Osteoblast (primary cell): ENCODE measurements at regions not wholly inside any gene's neighbourhood (a gene's known extent, or its start where the extent isn't known, plus 50 kb on each side); places are given as distances from the start of the nearest gene placed in this dataset.

Experiments used
- DNase-seq: peaks from one replicate; pipeline ENCODE4 v3.0.0; 2011; ENCODE audit warnings: low spot score, mixed read lengths; ENCODE audit not compliant: insufficient read length; ENCODE audit errors: missing footprints
- H2AFZ ChIP-seq: 2 replicates; pipeline ENCODE4 v1.6.0; 2011; ENCODE audit warnings: mild to moderate bottlenecking, low read length
- H3K27ac ChIP-seq: 2 replicates; pipeline ENCODE4 v1.5.1; 2011; ENCODE audit warnings: mild to moderate bottlenecking, low read depth, low read length, moderate library complexity
- H3K27me3 ChIP-seq: 2 replicates; pipeline ENCODE4 v1.6.0; 2012; ENCODE audit warnings: mild to moderate bottlenecking, control low read depth, inconsistent platforms, low read length, moderate library complexity; ENCODE audit not compliant: insufficient read depth
- H3K36me3 ChIP-seq: 2 replicates; pipeline ENCODE4 v1.5.1; 2011; ENCODE audit warnings: mild to moderate bottlenecking, low read length, control low read depth, moderate library complexity; ENCODE audit not compliant: insufficient read depth
- H3K4me1 ChIP-seq: 2 replicates; pipeline ENCODE4 v1.5.1; 2011; ENCODE audit warnings: mild to moderate bottlenecking, low read length, control low read depth, moderate library complexity; ENCODE audit not compliant: insufficient read depth
- H3K4me2 ChIP-seq: 2 replicates; pipeline ENCODE4 v1.6.0; 2011; ENCODE audit warnings: mild to moderate bottlenecking, low read length; ENCODE audit not compliant: insufficient read depth
- H3K4me3 ChIP-seq: fragments of 200-600 bp; sonication (generic); 3 replicates; pipeline ENCODE4 v1.5.1; 2012; ENCODE audit warnings: mild to moderate bottlenecking, low read length, inconsistent platforms; ENCODE audit not compliant: insufficient read depth
- H3K79me2 ChIP-seq: 2 replicates; pipeline ENCODE4 v1.6.0; 2012; ENCODE audit warnings: mild to moderate bottlenecking, low read length, control low read depth, inconsistent platforms; ENCODE audit not compliant: insufficient read depth
- H3K9me3 ChIP-seq: 2 replicates; pipeline ENCODE4 v1.5.1; 2011; ENCODE audit warnings: low read depth, low read length, control low read depth
- H4K20me1 ChIP-seq: 2 replicates; pipeline ENCODE4 v1.6.0; 2012; ENCODE audit warnings: mild to moderate bottlenecking, low read length, control low read depth; ENCODE audit not compliant: insufficient read depth
- TF ChIP-seq, protein P1 (sequence below): IDR thresholded peaks from 2 replicates; pipeline ENCODE4 v1.5.1; 2011; ENCODE audit warnings: mild to moderate bottlenecking, low read depth, low read length, moderate library complexity; ENCODE audit errors: extremely low read depth

DNA sequence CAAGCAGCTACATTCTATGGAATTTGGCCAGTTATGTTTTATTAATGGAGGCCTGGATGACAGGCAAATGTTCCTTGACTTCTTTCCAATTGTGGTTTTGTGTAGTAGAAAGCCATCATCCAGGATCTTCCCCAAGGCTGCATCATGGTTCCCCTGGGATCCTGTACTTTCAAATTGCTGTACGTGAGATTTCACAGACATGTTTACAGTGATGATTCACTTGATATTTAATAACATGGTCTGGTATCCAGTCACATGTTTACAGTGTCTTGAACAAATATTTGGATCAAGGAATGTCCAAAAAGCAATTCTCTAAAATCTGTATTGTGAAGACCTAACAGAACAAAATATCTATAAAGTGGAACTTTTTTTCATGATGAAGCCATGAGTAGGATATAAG lies 68.3 kb upstream of the ST6GALNAC3 start:
- TF ChIP-seq, protein P1, sequence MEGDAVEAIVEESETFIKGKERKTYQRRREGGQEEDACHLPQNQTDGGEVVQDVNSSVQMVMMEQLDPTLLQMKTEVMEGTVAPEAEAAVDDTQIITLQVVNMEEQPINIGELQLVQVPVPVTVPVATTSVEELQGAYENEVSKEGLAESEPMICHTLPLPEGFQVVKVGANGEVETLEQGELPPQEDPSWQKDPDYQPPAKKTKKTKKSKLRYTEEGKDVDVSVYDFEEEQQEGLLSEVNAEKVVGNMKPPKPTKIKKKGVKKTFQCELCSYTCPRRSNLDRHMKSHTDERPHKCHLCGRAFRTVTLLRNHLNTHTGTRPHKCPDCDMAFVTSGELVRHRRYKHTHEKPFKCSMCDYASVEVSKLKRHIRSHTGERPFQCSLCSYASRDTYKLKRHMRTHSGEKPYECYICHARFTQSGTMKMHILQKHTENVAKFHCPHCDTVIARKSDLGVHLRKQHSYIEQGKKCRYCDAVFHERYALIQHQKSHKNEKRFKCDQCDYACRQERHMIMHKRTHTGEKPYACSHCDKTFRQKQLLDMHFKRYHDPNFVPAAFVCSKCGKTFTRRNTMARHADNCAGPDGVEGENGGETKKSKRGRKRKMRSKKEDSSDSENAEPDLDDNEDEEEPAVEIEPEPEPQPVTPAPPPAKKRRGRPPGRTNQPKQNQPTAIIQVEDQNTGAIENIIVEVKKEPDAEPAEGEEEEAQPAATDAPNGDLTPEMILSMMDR = no peak
- H3K4me1 ChIP-seq = no peaks in the 10 kb centered on the region
- H3K4me3 ChIP-seq = no peak overlapping the region
- H3K27me3 ChIP-seq = no peaks in the 10 kb centered on the region
- H3K27ac ChIP-seq = no peak overlapping the region
- no peak for DNase-seq
- H2AFZ ChIP-seq = no peak overlapping the region
- no peak overlapping the region for H3K4me2 ChIP-seq
- H3K9me3 ChIP-seq = no peaks in the 10 kb centered on the region
- H3K79me2 ChIP-seq = no peaks in the 10 kb centered on the region
- H4K20me1 ChIP-seq = no peaks in the 10 kb centered on the region
- no peaks in the 10 kb centered on the region for H3K36me3 ChIP-seq

DNA sequence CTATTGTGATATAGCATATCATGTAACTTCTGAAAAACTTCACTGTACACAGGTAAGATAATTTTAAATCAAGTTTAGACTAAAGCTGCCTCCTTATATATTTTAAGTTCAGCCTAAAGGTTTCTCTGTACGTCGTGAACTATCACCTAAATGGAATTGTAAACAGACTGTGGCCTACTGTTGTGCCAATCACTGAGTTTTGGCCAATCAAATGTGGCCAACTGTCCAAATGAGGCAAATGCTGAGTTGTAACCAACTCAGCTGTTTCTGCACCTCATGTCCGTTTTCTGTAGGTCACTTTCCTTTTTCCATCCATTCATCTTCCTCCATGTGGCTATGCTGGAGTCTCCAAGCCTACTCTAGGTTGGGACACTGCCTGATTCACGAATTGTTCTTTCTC lies 63.7 kb upstream of the ST6GALNAC3 start:
- DNase-seq = no peak
- H3K9me3 ChIP-seq = no peaks in the 10 kb centered on the region
- H3K4me2 ChIP-seq = no peak overlapping the region
- TF ChIP-seq, protein P1 = no peak
- H4K20me1 ChIP-seq = no peaks in the 10 kb centered on the region
- no peak overlapping the region for H3K4me3 ChIP-seq
- no peak overlapping the region for H2AFZ ChIP-seq
- no peaks in the 10 kb centered on the region for H3K79me2 ChIP-seq
- H3K27ac ChIP-seq = no peak overlapping the region
- H3K4me1 ChIP-seq = no peaks in the 10 kb centered on the region
- no peaks in the 10 kb centered on the region for H3K27me3 ChIP-seq
- no peaks in the 10 kb centered on the region for H3K36me3 ChIP-seq

DNA sequence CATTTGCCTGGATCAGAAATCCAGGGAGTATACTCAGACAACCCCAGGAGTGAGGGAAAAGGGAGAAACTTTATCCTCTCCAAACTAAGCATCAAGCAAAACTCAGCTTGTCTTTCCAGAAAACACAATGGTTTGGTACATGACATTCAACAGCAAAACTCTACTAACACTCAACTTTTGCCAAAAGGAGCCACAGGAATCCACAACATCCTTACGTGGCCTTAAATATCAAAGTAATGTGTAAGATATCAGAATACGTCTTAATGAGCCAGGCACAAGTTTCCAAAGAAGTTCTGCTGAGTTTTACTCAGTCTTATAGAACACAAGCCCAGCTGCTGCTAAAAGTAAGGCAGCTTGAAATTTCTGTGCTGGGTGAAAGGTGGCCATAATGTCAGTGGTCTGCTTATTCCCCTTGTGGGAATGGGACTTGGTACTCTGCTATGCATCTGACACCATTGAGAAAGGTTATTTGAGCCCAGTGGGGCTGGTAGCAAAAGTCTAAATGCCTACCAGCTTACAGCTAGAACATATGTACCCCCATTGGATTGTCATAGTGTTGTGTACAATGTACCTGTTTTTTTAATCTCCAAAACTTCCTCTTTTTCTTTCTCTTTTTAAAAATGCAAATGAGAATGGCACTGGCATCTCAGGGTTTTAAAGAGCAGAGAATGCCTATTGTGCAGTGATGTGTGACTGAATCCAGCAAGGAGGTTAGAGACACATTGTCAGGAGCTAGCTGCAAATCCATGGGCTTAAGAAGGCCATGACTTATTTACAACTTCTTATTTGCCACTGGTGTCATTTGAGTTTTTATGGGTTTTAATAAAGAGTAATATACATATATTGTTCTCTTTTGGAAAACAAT lies 62.0 kb upstream of the ST6GALNAC3 start:
- Histone ChIP-seq H3K4me2 (no peak overlapping the region), H3K4me3 (no peak overlapping the region), H3K79me2 (no peaks in the 10 kb centered on the region), H4K20me1 (no peaks in the 10 kb centered on the region), H3K27me3 (no peaks in the 10 kb centered on the region), H2AFZ (no peak overlapping the region), H3K9me3 (no peaks in the 10 kb centered on the region), H3K4me1 (no peaks in the 10 kb centered on the region), H3K27ac (no peak overlapping the region), H3K36me3 (no peaks in the 10 kb centered on the region)
- TF ChIP-seq, protein P1 = no peak
- no peak for DNase-seq

DNA sequence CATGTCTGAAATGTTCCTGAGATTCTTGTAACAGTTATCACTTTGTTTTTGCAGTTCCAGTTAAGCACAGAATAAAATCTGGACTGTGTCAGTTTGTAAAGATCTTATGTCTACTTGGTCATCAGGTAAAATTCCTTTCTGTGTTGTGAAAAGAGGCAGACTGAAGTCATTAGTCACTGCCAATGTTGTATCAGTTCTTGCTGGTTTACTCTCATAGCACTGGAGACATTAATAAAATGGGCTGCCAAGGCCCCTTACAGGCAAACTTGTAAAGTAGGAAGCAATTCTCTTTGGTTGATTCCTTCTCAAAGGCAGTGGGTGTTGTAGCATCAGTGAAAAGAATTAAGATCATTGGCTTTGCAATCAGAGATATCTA lies 61.4 kb upstream of the ST6GALNAC3 start:
- Histone ChIP-seq H3K36me3 (no peaks in the 10 kb centered on the region), H3K4me1 (no peaks in the 10 kb centered on the region), H3K79me2 (no peaks in the 10 kb centered on the region), H3K27me3 (no peaks in the 10 kb centered on the region), H2AFZ (no peak overlapping the region), H3K4me2 (no peak overlapping the region), H3K4me3 (no peak overlapping the region), H3K27ac (no peak overlapping the region), H3K9me3 (no peaks in the 10 kb centered on the region), H4K20me1 (no peaks in the 10 kb centered on the region)
- TF ChIP-seq, protein P1 = no peak
- DNase-seq = no peak
